HepG2 (cell line): ENCODE measurements at regions not wholly inside any gene's neighbourhood (a gene's known extent, or its start where the extent isn't known, plus 50 kb on each side); places are given as distances from the start of the nearest gene placed in this dataset.

Experiments used
- ATAC-seq: fragments of 200-7000 bp; cut with Tn5 transposase; 3 replicates; pipeline ENCODE4 v1.9.1; 2020; ENCODE audit warnings: mild to moderate bottlenecking, moderate library complexity
- BruUV-seq: library from RNA; stranded (reverse); fragments of 400-500 nt; replicated peaks from 2 replicates; lab custom pipeline; 2021; lab: Mats Ljungman, UMichigan
- CTCF ChIA-PET: fragments of 300-600 bp; formaldehyde crosslinking; extraction: SDS; loops from one replicate; lab custom pipeline; 2021; ENCODE audit warnings: low total read pairs, inconsistent platforms, low intra/inter-chr PET ratio; lab: Yijun Ruan, JAX
- POLR2A ChIA-PET: fragments of 350-600 bp; sonication (Branson Sonifier 250); formaldehyde crosslinking; loops from one replicate; lab custom pipeline; 2020; ENCODE audit warnings: antibody characterized with exemption, inconsistent platforms; lab: Yijun Ruan, JAX
- DNase-seq: peaks from one replicate; pipeline ENCODE4 v3.0.0-alpha.2; 2015; ENCODE audit warnings: low spot score
- FAIRE-seq: peaks from 3 replicates; lab custom pipeline; 2011; peaks lifted over from hg19 to GRCh38; lab: Jason Lieb, UNC
- H2AFZ ChIP-seq: one replicate; pipeline ENCODE4 v1.6.1; 2011; ENCODE audit warnings: low read length, inconsistent platforms
- H3K27ac ChIP-seq: fragments of 300-600 bp; 3 replicates; pipeline ENCODE4 v1.8.0; 2011; ENCODE audit warnings: mixed run types, mild to moderate bottlenecking, mixed read lengths, low read length, inconsistent platforms; ENCODE audit not compliant: insufficient read depth; ENCODE audit errors: extremely low read length
- H3K27me3 ChIP-seq, 2 experiments: fragments of 200-600 bp in 1 of 2; 2 replicates in 1 of 2; 3 replicates in 1 of 2; pipeline versions ENCODE4 v1.6.0 to v1.8.0; 2011; ENCODE audit warnings: low read length in 2 of 2, mild to moderate bottlenecking in 2 of 2, moderate library complexity in 2 of 2, inconsistent platforms in 1 of 2; ENCODE audit not compliant: insufficient read depth in 2 of 2, control insufficient read depth in 1 of 2
- H3K36me3 ChIP-seq, 2 experiments: fragments of 200-600 bp in 1 of 2; replicated peaks in 1 of 2; 2 replicates in 1 of 2; 3 replicates in 1 of 2; pipeline versions ENCODE4 v1.5.1 to v1.8.0; 2011; ENCODE audit warnings: low read length in 2 of 2, inconsistent platforms in 1 of 2; ENCODE audit not compliant: insufficient read depth in 2 of 2, control insufficient read depth in 1 of 2
- H3K4me1 ChIP-seq: 2 replicates; pipeline ENCODE4 v1.5.1; 2012; ENCODE audit warnings: low read length, inconsistent platforms; ENCODE audit not compliant: insufficient read depth
- H3K4me2 ChIP-seq: 2 replicates; pipeline ENCODE4 v1.6.0; 2011; ENCODE audit warnings: low read depth, low read length, inconsistent platforms
- H3K4me3 ChIP-seq, 3 experiments: fragments of 200-600 bp in 1 of 3; sonication (generic), shearing (Covaris generic) in 1 of 3; replicated peaks in 1 of 3; 2 replicates each; pipeline ENCODE4 v1.5.1; 2011 to 2016; ENCODE audit warnings: low read length in 3 of 3, inconsistent platforms in 2 of 3, low read depth in 2 of 3, mild to moderate bottlenecking in 2 of 3, control low read depth in 1 of 3, mixed read lengths in 1 of 3; ENCODE audit not compliant: insufficient read depth in 1 of 3
- H3K79me2 ChIP-seq: one replicate; pipeline ENCODE4 v1.6.1; 2011; ENCODE audit warnings: low read length, inconsistent platforms; ENCODE audit not compliant: insufficient read depth
- H3K9ac ChIP-seq: 2 replicates; pipeline ENCODE4 v1.6.0; 2011; ENCODE audit warnings: mild to moderate bottlenecking, low read depth, low read length, inconsistent platforms; ENCODE audit not compliant: insufficient read depth
- H3K9me3 ChIP-seq: 2 replicates; pipeline ENCODE4 v1.5.1; 2012; ENCODE audit warnings: mild to moderate bottlenecking, low read length
- H4K20me1 ChIP-seq: 2 replicates; pipeline ENCODE4 v1.6.0; 2011; ENCODE audit warnings: inconsistent platforms, mild to moderate bottlenecking, low read length, moderate library complexity; ENCODE audit not compliant: insufficient read depth
- ELF4 ChIP-seq: sonication (generic); formaldehyde crosslinking; IDR thresholded peaks from 2 replicates; pipeline ENCODE4 v1.5.0; 2020; ENCODE audit warnings: missing genetic modification reagents, mild to moderate bottlenecking, moderate library complexity, borderline replicate concordance
- HOXA5 ChIP-seq: sonication (generic); formaldehyde crosslinking; IDR thresholded peaks from 2 replicates; pipeline ENCODE4 v1.4.0; 2020; ENCODE audit warnings: missing genetic modification reagents
- IKZF4 ChIP-seq: sonication (generic); formaldehyde crosslinking; IDR thresholded peaks from 2 replicates; pipeline ENCODE4 v1.5.1; 2020; ENCODE audit warnings: borderline replicate concordance, mild to moderate bottlenecking, low read depth, missing genetic modification reagents; ENCODE audit errors: not compliant biosample characterization
- MYNN ChIP-seq: sonication (generic); formaldehyde crosslinking; IDR thresholded peaks from 2 replicates; pipeline ENCODE4 v1.4.0; 2020; ENCODE audit warnings: mild to moderate bottlenecking, low read depth, missing genetic modification reagents
- PCBP1 ChIP-seq: fragments of 200-400 bp; formaldehyde crosslinking; IDR thresholded peaks from 2 replicates; pipeline ENCODE4 v1.6.1; 2017; ENCODE audit warnings: mild to moderate bottlenecking, low read depth, low read length, borderline replicate concordance
- PPARG ChIP-seq: conservative IDR thresholded peaks from 2 replicates; pipeline ENCODE4 v1.6.1; 2016; ENCODE audit warnings: missing biosample characterization, missing genetic modification reagents
- PREB ChIP-seq: sonication (generic); formaldehyde crosslinking; IDR thresholded peaks from 2 replicates; pipeline ENCODE4 v1.4.0; 2020; ENCODE audit warnings: missing genetic modification reagents
- SSRP1 ChIP-seq: IDR thresholded peaks from 2 replicates; pipeline ENCODE4 v1.6.1; 2016; ENCODE audit warnings: control low read depth
- TFAP4 ChIP-seq: sonication (generic); IDR thresholded peaks from 2 replicates; pipeline ENCODE4 v1.6.1; 2016; ENCODE audit warnings: low read depth, borderline replicate concordance
- TMF1 ChIP-seq: sonication (generic); formaldehyde crosslinking; IDR thresholded peaks from 2 replicates; pipeline ENCODE4 v1.8.1; 2022; ENCODE audit warnings: low read depth, missing genetic modification reagents
- ZBTB37 ChIP-seq: sonication (generic); formaldehyde crosslinking; IDR thresholded peaks from 2 replicates; pipeline ENCODE4 v1.4.0; 2020; ENCODE audit warnings: mild to moderate bottlenecking, missing genetic modification reagents
- ZNF468 ChIP-seq: sonication (generic); formaldehyde crosslinking; IDR thresholded peaks from 2 replicates; pipeline ENCODE4 v1.8.0; 2022; ENCODE audit warnings: mild to moderate bottlenecking, moderate library complexity, missing genetic modification reagents
- ZSCAN12 ChIP-seq: sonication (generic); formaldehyde crosslinking; IDR thresholded peaks from 2 replicates; pipeline ENCODE4 v1.9.0; 2021; ENCODE audit warnings: mild to moderate bottlenecking, missing genetic modification reagents
- ZSCAN29 ChIP-seq: sonication (generic); formaldehyde crosslinking; conservative IDR thresholded peaks from 2 replicates; pipeline ENCODE4 v1.4.0; 2020; ENCODE audit warnings: mild to moderate bottlenecking, missing genetic modification reagents
- WGBS: methylation state at CpG from one replicate; pipeline ENCODE4 v1.1.6; 2017; ENCODE audit warnings: low lambda C conversion rate; 5-methylcytosine and 5-hydroxymethylcytosine counted together
- in situ Hi-C: cut with HindIII; loops from 2 replicates; pipeline ENCODE4 v1.10.0; 2017; ENCODE audit warnings: low pct_unique_long_range_greater_than_20kb; ENCODE audit not compliant: extremely low pct_ligation_motif_present
- intact Hi-C: fragments of 100-400 bp; cut with micrococcal nuclease; formaldehyde crosslinking; loops from one replicate; pipeline ENCODE4 v1.10.0; 2022; ENCODE audit not compliant: unreplicated experiment
- TF ChIP-seq, protein P1 (sequence below): sonication (generic); formaldehyde crosslinking; IDR thresholded peaks from 2 replicates; pipeline ENCODE4 v1.5.0; 2020; ENCODE audit warnings: missing genetic modification reagents
- TF ChIP-seq, protein P2 (sequence below): sonication (generic); formaldehyde crosslinking; IDR thresholded peaks from 2 replicates; pipeline ENCODE4 v1.4.0; 2020; ENCODE audit warnings: mild to moderate bottlenecking, missing genetic modification reagents, borderline replicate concordance

- ATAC-seq: no peak
- no TSS peak for BruUV-seq
- ChIA-PET POLR2A (no interaction called here), CTCF (no interaction called here)
- in situ Hi-C loops: no loop called here
- FAIRE-seq: no peak
- Histone ChIP-seq H3K4me1 (no peaks in the 10 kb centered on the region), H3K4me3 (no peak overlapping the region), H3K9ac (no peak overlapping the region), H3K36me3 (no peaks in the 10 kb centered on the region), H2AFZ (no peak overlapping the region), H4K20me1 (no peaks in the 10 kb centered on the region), H3K9me3 (peaks cover 49% of the 10 kb centered on the region), H3K27me3 (no peaks in the 10 kb centered on the region), H3K4me2 (no peak overlapping the region), H3K27ac (no peak overlapping the region), H3K79me2 (no peaks in the 10 kb centered on the region)
- intact Hi-C loops: no loop called here
- 0% methylated on average over 1 of the region's 2 CpGs for WGBS
- DNase-seq: no peak
- TF ChIP-seq ZBTB37 (CRISPR knock-in tag) (no peak), PCBP1 (no peak), HOXA5 (CRISPR knock-in tag) (no peak), PPARG (CRISPR knock-in tag) (no peak), MYNN (CRISPR knock-in tag) (no peak), ELF4 (CRISPR knock-in tag) (no peak), ZNF468 (CRISPR knock-in tag) (no peak), TMF1 (CRISPR knock-in tag) (no peak), IKZF4 (no peak), ZSCAN12 (CRISPR knock-in tag) (no peak), PREB (no peak), SSRP1 (no peak), TFAP4 (no peak), ZSCAN29 (CRISPR knock-in tag) (no peak)
- TF ChIP-seq, protein P1, sequence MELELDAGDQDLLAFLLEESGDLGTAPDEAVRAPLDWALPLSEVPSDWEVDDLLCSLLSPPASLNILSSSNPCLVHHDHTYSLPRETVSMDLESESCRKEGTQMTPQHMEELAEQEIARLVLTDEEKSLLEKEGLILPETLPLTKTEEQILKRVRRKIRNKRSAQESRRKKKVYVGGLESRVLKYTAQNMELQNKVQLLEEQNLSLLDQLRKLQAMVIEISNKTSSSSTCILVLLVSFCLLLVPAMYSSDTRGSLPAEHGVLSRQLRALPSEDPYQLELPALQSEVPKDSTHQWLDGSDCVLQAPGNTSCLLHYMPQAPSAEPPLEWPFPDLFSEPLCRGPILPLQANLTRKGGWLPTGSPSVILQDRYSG: no peak
- TF ChIP-seq, protein P2, sequence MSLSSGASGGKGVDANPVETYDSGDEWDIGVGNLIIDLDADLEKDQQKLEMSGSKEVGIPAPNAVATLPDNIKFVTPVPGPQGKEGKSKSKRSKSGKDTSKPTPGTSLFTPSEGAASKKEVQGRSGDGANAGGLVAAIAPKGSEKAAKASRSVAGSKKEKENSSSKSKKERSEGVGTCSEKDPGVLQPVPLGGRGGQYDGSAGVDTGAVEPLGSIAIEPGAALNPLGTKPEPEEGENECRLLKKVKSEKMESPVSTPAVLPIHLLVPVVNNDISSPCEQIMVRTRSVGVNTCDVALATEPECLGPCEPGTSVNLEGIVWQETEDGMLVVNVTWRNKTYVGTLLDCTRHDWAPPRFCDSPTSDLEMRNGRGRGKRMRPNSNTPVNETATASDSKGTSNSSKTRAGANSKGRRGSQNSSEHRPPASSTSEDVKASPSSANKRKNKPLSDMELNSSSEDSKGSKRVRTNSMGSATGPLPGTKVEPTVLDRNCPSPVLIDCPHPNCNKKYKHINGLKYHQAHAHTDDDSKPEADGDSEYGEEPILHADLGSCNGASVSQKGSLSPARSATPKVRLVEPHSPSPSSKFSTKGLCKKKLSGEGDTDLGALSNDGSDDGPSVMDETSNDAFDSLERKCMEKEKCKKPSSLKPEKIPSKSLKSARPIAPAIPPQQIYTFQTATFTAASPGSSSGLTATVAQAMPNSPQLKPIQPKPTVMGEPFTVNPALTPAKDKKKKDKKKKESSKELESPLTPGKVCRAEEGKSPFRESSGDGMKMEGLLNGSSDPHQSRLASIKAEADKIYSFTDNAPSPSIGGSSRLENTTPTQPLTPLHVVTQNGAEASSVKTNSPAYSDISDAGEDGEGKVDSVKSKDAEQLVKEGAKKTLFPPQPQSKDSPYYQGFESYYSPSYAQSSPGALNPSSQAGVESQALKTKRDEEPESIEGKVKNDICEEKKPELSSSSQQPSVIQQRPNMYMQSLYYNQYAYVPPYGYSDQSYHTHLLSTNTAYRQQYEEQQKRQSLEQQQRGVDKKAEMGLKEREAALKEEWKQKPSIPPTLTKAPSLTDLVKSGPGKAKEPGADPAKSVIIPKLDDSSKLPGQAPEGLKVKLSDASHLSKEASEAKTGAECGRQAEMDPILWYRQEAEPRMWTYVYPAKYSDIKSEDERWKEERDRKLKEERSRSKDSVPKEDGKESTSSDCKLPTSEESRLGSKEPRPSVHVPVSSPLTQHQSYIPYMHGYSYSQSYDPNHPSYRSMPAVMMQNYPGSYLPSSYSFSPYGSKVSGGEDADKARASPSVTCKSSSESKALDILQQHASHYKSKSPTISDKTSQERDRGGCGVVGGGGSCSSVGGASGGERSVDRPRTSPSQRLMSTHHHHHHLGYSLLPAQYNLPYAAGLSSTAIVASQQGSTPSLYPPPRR (CRISPR knock-in tag): no peak
These were observed 374.4 kb downstream of the SPRY2 start for GRCh38 chr13:79966493-79966895.
